H1 (cell line): ENCODE measurements at regions not wholly inside any gene's neighbourhood (a gene's known extent, or its start where the extent isn't known, plus 50 kb on each side); places are given as distances from the start of the nearest gene placed in this dataset.
A peak's percentile ranks its signal among the peaks of the same experiment; 100 is the strongest.

Experiments used
- CTCF ChIA-PET: fragments of 300-600 bp; sonication (Branson Sonifier 250); formaldehyde crosslinking; loops from one replicate; lab custom pipeline; 2021; ENCODE audit not compliant: partially characterized antibody; lab: Charles Lee
- POLR2A ChIA-PET: fragments of 300-600 bp; sonication (Branson Sonifier 250); formaldehyde crosslinking; loops from one replicate; lab custom pipeline; 2021; ENCODE audit warnings: inconsistent platforms; ENCODE audit not compliant: partially characterized antibody; lab: Charles Lee
- DNase-seq, 2 experiments: peaks; one replicate each; pipeline versions ENCODE4 v3.0.0 to v3.0.0-alpha.2; 2010 to 2022; ENCODE audit warnings: low spot score in 2 of 2, low read depth in 1 of 2, mixed read lengths in 1 of 2
- FAIRE-seq: peaks from 2 replicates; lab custom pipeline; 2011; peaks lifted over from hg19 to GRCh38; lab: Jason Lieb, UNC
- H2AFZ ChIP-seq: 2 replicates; pipeline ENCODE4 v1.8.1; 2012; ENCODE audit warnings: low read length, inconsistent platforms
- H2AK5ac ChIP-seq: 2 replicates; pipeline ENCODE4 v1.6.1; 2013; ENCODE audit warnings: low read depth, low read length
- H2BK120ac ChIP-seq: replicated peaks from 2 replicates; pipeline ENCODE3; 2013; ENCODE audit warnings: low read depth, low read length, inconsistent platforms
- H2BK12ac ChIP-seq: 2 replicates; pipeline ENCODE4 v1.6.1; 2013; ENCODE audit warnings: low read depth, low read length
- H2BK15ac ChIP-seq: 2 replicates; pipeline ENCODE4 v1.6.1; 2013; ENCODE audit warnings: low read length
- H2BK20ac ChIP-seq: 2 replicates; pipeline ENCODE4 v1.6.1; 2013; ENCODE audit warnings: low read length
- H2BK5ac ChIP-seq: 2 replicates; pipeline ENCODE4 v1.6.1; 2013; ENCODE audit warnings: low read depth, low read length
- H3K14ac ChIP-seq: 2 replicates; pipeline ENCODE4 v1.6.1; 2013; ENCODE audit warnings: inconsistent platforms; ENCODE audit not compliant: insufficient read length
- H3K18ac ChIP-seq: 2 replicates; pipeline ENCODE4 v1.6.1; 2013; ENCODE audit warnings: low read length; ENCODE audit errors: extremely low read depth
- H3K23ac ChIP-seq: 2 replicates; pipeline ENCODE4 v1.6.1; 2013; ENCODE audit warnings: inconsistent platforms; ENCODE audit not compliant: insufficient read length
- H3K23me2 ChIP-seq: 2 replicates; pipeline ENCODE4 v1.6.1; 2013; ENCODE audit warnings: low read depth, low read length
- H3K27ac ChIP-seq: 2 replicates; pipeline ENCODE4 v1.6.1; 2011; ENCODE audit warnings: low read depth, low read length, inconsistent platforms
- H3K27me3 ChIP-seq, 4 experiments: replicated peaks in 1 of 4; 1 replicate in 1 of 4; 2 replicates in 3 of 4; pipeline versions ENCODE4 v1.6.1 to v1.8.1; 2011 to 2013; ENCODE audit warnings: low read length in 3 of 4, mild to moderate bottlenecking in 3 of 4, inconsistent platforms in 2 of 4, mixed read lengths in 2 of 4, moderate library complexity in 1 of 4; ENCODE audit not compliant: control insufficient read depth in 3 of 4, insufficient read depth in 3 of 4; ENCODE audit errors: extremely low read depth in 1 of 4
- H3K36me3 ChIP-seq, 4 experiments: 2 replicates each; pipeline versions ENCODE4 v1.6.1 to v1.8.1; 2011 to 2013; ENCODE audit warnings: mild to moderate bottlenecking in 4 of 4, low read length in 3 of 4, moderate library complexity in 2 of 4, control low read depth in 1 of 4, inconsistent platforms in 1 of 4; ENCODE audit not compliant: insufficient read depth in 4 of 4, control insufficient read depth in 2 of 4
- H3K4ac ChIP-seq: replicated peaks from 2 replicates; pipeline ENCODE3; 2013; ENCODE audit warnings: low read length, low read depth, mixed read lengths, inconsistent platforms; ENCODE audit not compliant: insufficient read length
- H3K4me1 ChIP-seq, 4 experiments: replicated peaks in 1 of 4; 1 replicate in 1 of 4; 2 replicates in 3 of 4; pipeline versions ENCODE4 v1.6.1 to v1.8.1; 2011 to 2013; ENCODE audit warnings: low read length in 3 of 4, inconsistent platforms in 2 of 4, mixed read lengths in 1 of 4; ENCODE audit not compliant: insufficient read depth in 4 of 4, control insufficient read depth in 3 of 4
- H3K4me2 ChIP-seq, 2 experiments: 2 replicates each; pipeline versions ENCODE4 v1.6.1 to v1.8.1; 2011 to 2013; ENCODE audit warnings: low read depth in 2 of 2, low read length in 2 of 2, control low read depth in 1 of 2, inconsistent platforms in 1 of 2, mild to moderate bottlenecking in 1 of 2; ENCODE audit not compliant: insufficient read depth in 1 of 2
- H3K4me3 ChIP-seq, 4 experiments: fragments of 200-600, 300-600 bp in 1 of 4; sonication (generic), shearing (Covaris generic), sonication (Bioruptor Twin) in 1 of 4; 2 replicates each; pipeline versions ENCODE4 v1.5.1 to v1.8.1; 2011 to 2016; ENCODE audit warnings: low read length in 4 of 4, low read depth in 3 of 4, control low read depth in 2 of 4, inconsistent platforms in 2 of 4, mild to moderate bottlenecking in 2 of 4, mixed read lengths in 1 of 4, moderate library complexity in 1 of 4; ENCODE audit not compliant: insufficient read depth in 2 of 4; ENCODE audit errors: extremely low read depth in 1 of 4
- H3K56ac ChIP-seq: replicated peaks from 2 replicates; pipeline ENCODE3; 2013; ENCODE audit warnings: low read depth, mild to moderate bottlenecking, mixed read lengths, low read length, inconsistent platforms; ENCODE audit not compliant: insufficient read length
- H3K79me1 ChIP-seq: 2 replicates; pipeline ENCODE4 v1.6.1; 2013; ENCODE audit warnings: low read depth, low read length, control low read depth
- H3K79me2 ChIP-seq, 2 experiments: 2 replicates each; pipeline versions ENCODE4 v1.6.1 to v1.8.1; 2012 to 2013; ENCODE audit warnings: low read length in 2 of 2, mild to moderate bottlenecking in 2 of 2, inconsistent platforms in 1 of 2; ENCODE audit not compliant: insufficient read depth in 2 of 2, control insufficient read depth in 1 of 2
- H3K9ac ChIP-seq, 4 experiments: replicated peaks in 1 of 4; 1 replicate in 1 of 4; 2 replicates in 3 of 4; pipeline versions ENCODE4 v1.6.1 to v1.8.1; 2011 to 2013; ENCODE audit warnings: low read depth in 3 of 4, low read length in 3 of 4, control low read depth in 2 of 4, mild to moderate bottlenecking in 2 of 4, moderate library complexity in 2 of 4, inconsistent platforms in 1 of 4; ENCODE audit errors: extremely low read depth in 1 of 4
- H3K9me3 ChIP-seq, 2 experiments: 2 replicates each; pipeline versions ENCODE4 v1.6.1 to v1.8.1; 2012 to 2013; ENCODE audit warnings: mild to moderate bottlenecking in 2 of 2, moderate library complexity in 2 of 2, control low read depth in 1 of 2, inconsistent platforms in 1 of 2, low read depth in 1 of 2, low read length in 1 of 2, mixed read lengths in 1 of 2; ENCODE audit not compliant: insufficient read depth in 2 of 2
- H4K20me1 ChIP-seq, 2 experiments: replicated peaks in 1 of 2; 2 replicates each; pipeline versions ENCODE3 to v1.8.1; 2011 to 2013; ENCODE audit warnings: inconsistent platforms in 2 of 2, low read length in 2 of 2, mild to moderate bottlenecking in 1 of 2; ENCODE audit not compliant: insufficient read depth in 2 of 2, control insufficient read depth in 1 of 2
- H4K5ac ChIP-seq: 2 replicates; pipeline ENCODE4 v1.6.1; 2013; ENCODE audit warnings: low read length, low read depth, mixed read lengths, inconsistent platforms; ENCODE audit not compliant: insufficient read length
- H4K8ac ChIP-seq: 2 replicates; pipeline ENCODE4 v1.8.0; 2013; ENCODE audit warnings: mild to moderate bottlenecking, moderate library complexity, low read length, inconsistent platforms; ENCODE audit not compliant: insufficient read depth; ENCODE audit errors: extremely low read depth
- H4K91ac ChIP-seq: replicated peaks from 2 replicates; pipeline ENCODE3; 2013; ENCODE audit warnings: low read length, mixed read lengths, inconsistent platforms; ENCODE audit not compliant: insufficient read length
- BRCA1 ChIP-seq: IDR thresholded peaks from 2 replicates; pipeline ENCODE4 v1.6.1; 2012; ENCODE audit warnings: low read depth, low read length, improper control_type of control experiment
- CBX8 ChIP-seq: fragments of 300-800, 300-1000 bp; sonication (generic); IDR thresholded peaks from 2 replicates; pipeline ENCODE4 v1.7.1; 2016; ENCODE audit warnings: low read depth, low read length, borderline replicate concordance
- CEBPB ChIP-seq: IDR thresholded peaks from 2 replicates; pipeline ENCODE4 v1.6.1; 2012; ENCODE audit warnings: low read depth, low read length
- CREB1 ChIP-seq: IDR thresholded peaks from 2 replicates; pipeline ENCODE4 v1.6.1; 2012; ENCODE audit warnings: inconsistent platforms
- EP300 ChIP-seq, 2 experiments: IDR thresholded peaks; 1 replicate in 1 of 2; 2 replicates in 1 of 2; pipeline ENCODE4 v1.6.1; 2011 to 2012; ENCODE audit warnings: low read depth in 2 of 2, low read length in 2 of 2, mild to moderate bottlenecking in 2 of 2, borderline replicate concordance in 1 of 2, inconsistent platforms in 1 of 2, moderate library complexity in 1 of 2
- NRF1 ChIP-seq: IDR thresholded peaks from 2 replicates; pipeline ENCODE4 v1.6.1; 2011; ENCODE audit warnings: mild to moderate bottlenecking, low read depth, low read length, improper control_type of control experiment
- POLR2AphosphoS5 ChIP-seq: IDR thresholded peaks from 2 replicates; pipeline ENCODE4 v1.6.1; 2011; ENCODE audit warnings: low read depth, low read length
- RFX5 ChIP-seq: IDR thresholded peaks from 2 replicates; pipeline ENCODE4 v1.6.1; 2011; ENCODE audit warnings: low read depth, low read length, improper control_type of control experiment, borderline replicate concordance
- RNF2 ChIP-seq: fragments of 200-900, 300-1000 bp; sonication (generic); IDR thresholded peaks from 2 replicates; pipeline ENCODE4 v1.7.1; 2016; ENCODE audit warnings: borderline replicate concordance, low read depth, mild to moderate bottlenecking, antibody characterized with exemption, low read length; ENCODE audit not compliant: poor library complexity, severe bottlenecking; ENCODE audit errors: missing control alignments
- SP1 ChIP-seq: IDR thresholded peaks from 2 replicates; pipeline ENCODE4 v1.6.1; 2011; ENCODE audit warnings: low read depth, low read length
- SRF ChIP-seq: IDR thresholded peaks from 2 replicates; pipeline ENCODE4 v1.6.1; 2011; ENCODE audit warnings: mild to moderate bottlenecking, low read depth, low read length, moderate library complexity
- TBP ChIP-seq: IDR thresholded peaks from 2 replicates; pipeline ENCODE4 v1.6.1; 2011; ENCODE audit warnings: low read depth, low read length, improper control_type of control experiment
- USF2 ChIP-seq: IDR thresholded peaks from 2 replicates; pipeline ENCODE4 v1.6.1; 2011; ENCODE audit warnings: low read length, improper control_type of control experiment
- WGBS, 2 experiments: shearing (Covaris generic) in 1 of 2; methylation state at CpG; one replicate each; pipeline versions ENCODE4 v1.1.6 to v1.1.7; 2013 to 2015; ENCODE audit warnings: low lambda C conversion rate in 2 of 2, mixed read lengths in 2 of 2, inconsistent platforms in 1 of 2, low coverage in 1 of 2, missing lambda C conversion rate in 1 of 2; ENCODE audit not compliant: insufficient replicate concordance in 2 of 2, insufficient coverage in 1 of 2, insufficient read length in 1 of 2; ENCODE audit errors: extremely low coverage in 1 of 2, missing lambda C conversion rate in 1 of 2; 5-methylcytosine and 5-hydroxymethylcytosine counted together

- Histone ChIP-seq H3K56ac (no peak overlapping the region), H4K20me1 (no peaks in the 10 kb centered on the region), H3K9ac (peak overlapping the region in 1 of 4 experiments; percentile 1; a peak in 1 of 7 replicates), H2AFZ (no peak overlapping the region), H2BK15ac (no peak overlapping the region), H3K4me1 (0 out of 7 replicates have a peak, but pooled peaks cover 0 to 3% (median 0%) of the 10 kb centered on the region in 4 experiments), H4K5ac (no peak overlapping the region), H3K23me2 (no peaks in the 10 kb centered on the region), H2BK12ac (no peak overlapping the region), H2AK5ac (no peak overlapping the region), H3K18ac (no peak overlapping the region), H3K79me2 (no peaks in the 10 kb centered on the region), H3K79me1 (no peaks in the 10 kb centered on the region), H2BK5ac (no peak overlapping the region), H3K9me3 (no peaks in the 10 kb centered on the region), H3K27me3 (no peaks in the 10 kb centered on the region; a peak in 3 of 7 replicates), H3K4me3 (no peak overlapping the region), H2BK120ac (no peak overlapping the region), H3K4ac (no peak overlapping the region), H4K8ac (no peak overlapping the region), H3K14ac (no peak overlapping the region), H3K36me3 (no peaks in the 10 kb centered on the region), H2BK20ac (no peak overlapping the region), H3K4me2 (no peak overlapping the region), H3K23ac (no peak overlapping the region), H3K27ac (no peak overlapping the region), H4K91ac (no peak overlapping the region)
- DNase-seq (no peak), FAIRE-seq (no peak)
- WGBS, 2 experiments = 82% methylated on average over 6 of the region's 6 CpGs; no CpG with 5 or more reads in 1 of the 2 experiments
- POLR2A ChIA-PET = no interaction called here
- CTCF ChIA-PET = interaction anchor here (1.3 kb wide), 1 partner anchor 13 kb away, joined by 3 read pairs; no protein-coding TSS in a partner anchor
- TF ChIP-seq SP1 = no peak
- TF ChIP-seq RNF2 = no peak
- no peak for TF ChIP-seq EP300 (IDR thresholded peaks at IDR 0.05; ENCODE audit: borderline replicate concordance in 1 of 2, low read depth in 2 of 2, low read length in 2 of 2)
- TF ChIP-seq CBX8 = no peak
- TF ChIP-seq RFX5 = no peak
- no peak for TF ChIP-seq TBP
- no peak for TF ChIP-seq USF2
- no peak for TF ChIP-seq CREB1
- no peak for TF ChIP-seq SRF
- no peak for TF ChIP-seq BRCA1
- TF ChIP-seq NRF1 = no peak
- no peak for TF ChIP-seq POLR2AphosphoS5
- TF ChIP-seq CEBPB = no peak
Measured at GRCh38 chr5:176167800-176168199, 70.4 kb upstream of the SIMC1 start.
